Erythroblast (primary cell): ENCODE measurements at regions not wholly inside any gene's neighbourhood (a gene's known extent, or its start where the extent isn't known, plus 50 kb on each side); places are given as distances from the start of the nearest gene placed in this dataset.

Source experiments
- GATA1 ChIP-seq: IDR thresholded peaks from 2 replicates; pipeline ENCODE4 v1.6.1; 2011; ENCODE audit warnings: low read depth, mild to moderate bottlenecking, control low read depth, low read length, moderate library complexity
- POLR2A ChIP-seq: IDR thresholded peaks from 2 replicates; pipeline ENCODE4 v1.6.1; 2011; ENCODE audit warnings: mild to moderate bottlenecking, low read length

- no peak for TF ChIP-seq POLR2A
- TF ChIP-seq GATA1 = no peak
Observed at GRCh38 chr15:95131131-95131556, 899.8 kb downstream of the MCTP2 start.
